NCI-H82 (cell line): ENCODE measurements at regions not wholly inside any gene's neighbourhood (a gene's known extent, or its start where the extent isn't known, plus 50 kb on each side); places are given as distances from the start of the nearest gene placed in this dataset.
A peak's percentile ranks its signal among the peaks of the same experiment; 100 is the strongest.

Source experiments
- DNase-seq: peaks from one replicate; lab custom pipeline; 2025; lab: John Stamatoyannopoulos, UW

DNA sequence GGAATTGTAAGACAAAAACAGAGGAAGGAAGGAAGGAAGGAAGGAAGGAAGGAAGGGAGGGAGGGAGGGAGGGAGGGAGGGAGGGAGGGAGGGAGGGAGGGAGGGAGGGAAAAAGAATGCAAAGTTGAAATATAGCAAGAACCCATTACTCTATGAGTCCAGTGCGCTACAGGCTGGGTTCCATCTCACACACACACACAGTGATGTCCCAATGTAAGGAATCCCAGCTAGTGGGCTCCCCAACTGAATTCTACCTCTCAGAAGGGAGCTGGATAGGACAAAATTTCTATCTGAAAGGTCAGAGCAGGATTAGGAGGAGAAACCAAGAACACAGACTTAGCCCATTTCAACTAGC is 173.4 kb downstream of the DAD1 start:
- no peak for DNase-seq

DNA sequence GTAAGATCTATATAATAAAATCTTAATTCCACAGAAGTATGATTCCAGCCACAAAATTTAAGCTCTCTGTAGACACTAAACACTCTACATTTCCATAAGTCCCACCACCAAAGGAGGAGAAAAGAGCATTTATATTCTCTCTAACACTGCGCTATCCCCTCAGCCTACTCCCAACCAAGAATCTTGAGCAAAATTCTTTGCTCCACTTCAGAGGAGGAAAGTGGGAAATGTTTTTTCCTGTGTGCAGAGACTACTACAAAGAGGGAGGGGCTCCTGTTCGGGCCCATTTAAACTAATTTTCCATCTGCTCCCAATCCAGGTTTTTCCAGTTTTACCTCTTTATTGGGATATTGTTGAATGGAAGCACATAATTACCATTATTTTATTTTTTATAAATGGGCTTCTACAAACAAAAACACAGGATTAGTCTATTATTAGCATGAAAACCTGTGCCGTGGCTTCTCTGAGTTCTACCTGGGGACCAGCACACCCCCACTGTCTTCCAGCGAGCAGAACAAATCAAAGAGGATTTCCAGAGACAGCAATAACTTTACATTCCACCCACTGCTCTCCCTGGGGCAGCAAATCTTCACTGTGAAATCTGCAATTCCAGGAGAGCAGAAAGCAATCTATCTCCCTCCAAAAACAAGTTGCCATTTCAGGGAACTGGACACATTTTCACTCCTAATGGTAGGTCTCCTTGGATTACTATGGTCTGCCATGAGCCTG is 174.0 kb downstream of the DAD1 start:
- DNase-seq = no peak

DNA sequence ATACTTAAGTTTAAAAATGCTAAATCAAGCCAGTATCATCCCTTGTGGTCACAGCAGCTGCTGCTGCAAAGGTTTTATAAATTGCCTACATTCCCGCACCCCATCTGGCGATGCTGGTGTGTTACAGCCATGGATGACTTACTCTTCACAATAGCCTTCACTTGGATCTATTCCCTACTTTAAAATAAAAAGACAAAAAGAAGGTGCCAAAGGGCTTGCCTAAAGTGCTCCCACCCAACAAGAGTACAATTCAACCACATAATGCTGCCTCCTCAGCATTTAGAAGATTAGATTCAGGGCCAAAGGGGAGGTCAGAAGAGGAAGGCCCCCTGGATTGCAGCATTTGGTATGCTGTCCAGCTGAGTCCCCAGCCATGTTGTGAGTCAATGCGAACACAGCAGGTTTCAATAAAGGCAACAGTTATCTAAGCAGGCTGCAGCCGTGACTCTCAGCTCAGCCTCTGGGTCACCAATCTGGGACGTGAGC is 176.1 kb downstream of the DAD1 start:
- no peak for DNase-seq

DNA sequence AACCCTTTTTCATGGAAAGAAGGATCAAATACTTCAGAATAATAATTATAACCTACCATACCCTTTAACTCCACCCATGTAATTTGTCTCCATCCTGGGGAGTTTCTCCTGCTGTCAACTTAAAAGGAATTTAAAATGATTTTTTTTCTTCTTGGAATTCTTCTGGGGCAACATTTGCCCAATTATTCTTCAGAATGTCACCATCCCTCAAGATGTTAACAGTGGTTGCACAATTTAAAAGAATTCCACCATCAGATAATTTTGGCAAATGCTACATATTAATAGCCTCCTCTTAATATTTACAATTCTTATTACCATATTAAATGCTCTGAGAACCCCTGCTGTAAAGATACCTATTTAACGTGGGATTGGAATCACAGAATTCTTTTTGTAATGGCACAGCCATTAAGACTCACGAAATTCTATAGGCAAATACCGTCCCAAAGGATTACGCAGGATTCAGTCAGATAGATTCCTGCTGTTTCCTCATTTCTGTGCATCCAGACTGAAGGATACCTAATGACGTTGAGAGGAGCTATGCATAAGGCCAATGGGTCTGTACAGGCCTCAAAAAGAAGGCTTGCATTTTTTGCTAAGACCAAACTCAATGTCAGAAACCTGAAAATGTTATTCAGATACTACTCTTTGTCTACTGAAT is 177.5 kb downstream of the DAD1 start:
- DNase-seq = no peak

DNA sequence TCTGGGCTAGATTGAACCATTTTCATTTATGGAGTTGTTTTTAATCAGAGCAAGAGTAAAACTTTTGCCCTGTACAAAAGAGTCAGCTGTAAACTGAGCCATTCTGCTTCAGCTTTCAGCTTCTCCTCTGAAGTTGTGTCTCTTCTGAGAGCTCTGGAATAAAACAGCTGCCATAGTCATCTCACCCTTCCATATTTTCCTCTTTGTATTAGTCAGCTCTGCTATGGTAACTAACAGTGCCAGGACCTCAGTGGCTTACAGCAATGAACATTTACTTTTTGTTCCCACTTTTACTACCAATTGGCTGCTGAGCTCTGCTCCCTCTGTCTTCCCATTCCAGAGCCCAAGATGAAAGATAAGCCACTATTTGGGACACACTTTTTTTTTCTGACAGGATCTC is 178.5 kb downstream of the DAD1 start:
- DNase-seq = no peak

DNA sequence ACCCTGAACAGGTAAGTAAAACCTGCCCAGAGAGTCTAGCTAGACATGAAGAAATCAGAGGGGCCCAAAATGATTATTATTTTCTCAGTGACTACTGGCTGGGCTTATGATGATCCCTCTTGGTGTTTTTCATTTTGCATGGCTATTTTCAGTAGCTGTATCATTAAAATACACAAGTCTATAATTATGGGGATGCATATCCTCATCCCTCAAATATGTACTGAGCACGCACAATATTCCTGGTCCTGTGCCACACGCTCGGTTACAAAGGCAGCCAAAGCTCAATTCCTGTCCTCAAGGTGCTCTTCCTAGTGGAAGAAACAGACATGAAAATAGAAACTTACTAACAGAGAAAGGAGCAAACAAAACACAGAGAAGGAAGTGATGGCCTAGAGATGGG is 180.0 kb downstream of the DAD1 start:
- no peak for DNase-seq

DNA sequence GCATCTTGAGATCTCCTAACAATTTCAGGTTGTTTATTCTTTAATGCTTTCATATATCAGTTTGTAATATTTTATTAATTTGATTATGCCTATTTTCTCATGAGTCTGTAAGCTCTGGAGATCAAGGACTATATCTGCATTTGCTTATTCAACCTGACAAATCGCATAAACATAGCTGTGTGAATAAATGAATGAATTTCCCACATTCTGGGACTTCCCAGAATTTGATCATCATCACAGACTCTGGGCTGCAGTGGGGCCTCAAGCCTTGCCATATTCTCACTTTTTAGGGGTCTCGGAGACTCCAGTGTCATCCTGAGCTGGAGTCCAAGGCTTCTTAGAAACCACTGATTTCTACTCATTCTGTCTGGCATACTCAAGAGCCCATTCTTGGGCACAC is 180.5 kb downstream of the DAD1 start:
- no peak for DNase-seq

DNA sequence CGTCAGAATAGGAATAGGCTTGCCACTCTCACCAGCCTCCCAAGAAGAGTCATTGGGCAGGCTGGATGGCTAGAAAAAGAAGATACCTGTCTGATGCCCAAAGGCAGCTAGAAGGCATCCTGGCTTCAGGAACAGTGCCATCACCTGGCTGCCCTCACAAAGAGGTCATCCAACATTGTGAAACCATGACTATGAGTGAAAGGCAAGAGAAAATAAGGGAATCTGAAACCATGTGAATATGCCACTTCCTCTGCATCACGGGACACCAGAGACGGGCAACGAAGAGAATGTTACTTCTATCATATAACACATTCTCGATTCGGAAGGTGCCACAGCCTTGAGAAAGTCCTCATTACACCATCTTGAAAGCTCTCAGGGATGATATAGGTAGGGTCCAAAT is 182.0 kb downstream of the DAD1 start:
- DNase-seq = no peak

DNA sequence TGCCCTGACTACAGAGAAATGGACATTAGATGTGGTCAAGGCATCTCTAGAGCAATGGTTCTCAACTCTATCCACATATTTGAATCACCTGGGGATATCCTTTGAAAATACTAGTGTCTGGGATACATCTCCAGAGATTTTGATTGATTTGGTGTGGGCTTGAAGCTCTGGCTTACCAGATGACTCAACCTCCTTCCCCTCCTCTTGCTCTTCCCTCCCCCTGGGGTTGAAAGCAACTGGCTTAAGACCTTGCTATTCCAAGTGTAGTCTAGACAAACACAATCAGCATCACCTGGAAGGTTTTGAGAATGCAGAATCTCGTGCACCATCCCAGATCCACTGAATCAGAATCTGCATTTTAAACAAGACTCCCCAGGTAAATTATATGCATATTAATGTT is 183.8 kb downstream of the DAD1 start:
- no peak for DNase-seq

DNA sequence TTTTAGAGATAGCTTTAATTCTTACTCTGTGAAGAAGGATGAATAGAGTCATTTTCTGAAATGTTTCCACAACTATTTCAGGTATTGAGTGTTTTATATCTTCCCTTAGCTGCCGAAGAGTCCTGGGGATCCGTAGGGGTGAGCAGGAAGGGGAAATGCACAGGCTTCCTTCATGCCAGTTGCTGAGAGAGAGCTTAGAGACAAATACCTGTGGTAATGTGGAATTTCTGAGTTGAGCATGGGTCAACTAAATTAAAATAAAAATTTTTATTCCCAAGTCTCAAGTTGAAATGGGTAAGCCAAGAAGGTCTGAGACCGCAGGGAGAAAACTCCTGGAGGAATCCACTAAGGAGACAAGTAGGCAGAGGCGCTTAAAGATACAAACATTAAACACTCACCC is 185.7 kb downstream of the DAD1 start:
- no peak for DNase-seq

DNA sequence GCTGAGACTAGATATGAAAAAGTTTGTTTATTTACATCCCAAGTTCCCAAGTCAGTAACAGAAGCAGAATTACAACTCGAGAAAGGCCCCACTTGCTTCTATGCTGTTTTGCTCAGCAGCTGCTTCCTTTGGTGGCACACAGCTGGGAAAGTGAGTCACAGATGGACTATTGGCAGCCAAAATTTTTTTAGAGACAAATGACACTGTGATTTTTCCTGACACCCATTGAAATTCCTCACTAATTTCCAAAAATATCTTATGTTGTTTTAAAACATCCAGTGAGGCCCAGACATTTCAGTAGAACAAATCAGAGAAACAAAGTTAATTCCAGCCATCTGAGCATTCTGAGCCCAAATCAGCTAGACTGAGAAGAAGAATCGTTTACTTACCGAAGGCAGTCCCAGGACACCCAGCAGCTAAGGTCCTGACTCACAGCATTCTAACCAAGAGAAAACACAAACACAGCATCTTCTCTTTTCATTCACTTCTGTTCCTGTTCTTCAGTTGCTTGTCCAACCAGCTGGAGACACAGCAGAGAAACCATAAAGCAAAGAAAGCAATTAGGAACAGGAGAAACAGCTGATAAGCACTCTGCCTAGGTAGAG is 188.3 kb downstream of the DAD1 start:
- no peak for DNase-seq

DNA sequence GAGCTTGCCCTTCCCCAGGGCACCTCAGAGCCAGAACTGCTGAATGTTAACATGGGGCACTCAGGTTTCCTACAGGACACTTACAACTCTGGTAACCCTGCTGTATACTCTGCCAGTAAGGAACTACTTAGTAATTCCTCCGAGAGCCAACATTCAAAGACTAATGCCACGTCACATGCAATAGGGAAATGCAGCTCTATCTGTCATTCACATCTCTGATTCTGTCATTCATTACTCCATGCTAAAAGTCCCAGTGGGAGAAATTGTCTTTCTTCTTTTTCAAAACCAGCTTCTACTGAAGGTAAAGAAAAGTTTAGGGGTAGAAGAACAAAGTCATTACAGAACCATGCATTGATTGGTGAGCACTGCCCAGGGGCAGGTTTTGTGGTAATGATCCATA is 189.2 kb downstream of the DAD1 start:
- no peak for DNase-seq

DNA sequence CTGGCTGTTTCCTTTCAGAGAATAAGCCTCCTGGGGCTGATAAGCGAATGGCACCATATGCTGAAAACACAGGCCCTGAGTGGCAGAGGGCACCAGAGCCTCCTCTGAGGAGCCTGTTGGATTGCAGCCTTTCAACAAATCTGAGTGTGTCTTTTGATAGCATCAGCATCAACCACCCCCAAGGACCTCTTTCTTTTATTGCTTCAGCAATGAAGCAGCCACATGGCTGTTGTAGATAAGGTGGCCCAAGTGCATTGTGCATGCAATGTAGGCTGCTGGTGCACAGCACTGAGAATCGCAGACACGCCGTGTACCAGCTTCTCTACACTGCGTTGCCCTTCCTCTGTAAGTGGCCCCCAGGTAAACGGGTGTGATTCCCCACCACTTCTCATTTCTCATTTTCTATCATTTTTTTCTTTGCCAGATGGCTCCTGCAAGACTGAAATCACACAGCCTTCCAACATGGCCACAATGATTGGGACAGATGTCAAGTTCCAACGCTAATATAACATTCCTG is 191.7 kb downstream of the DAD1 start:
- DNase-seq = no peak

DNA sequence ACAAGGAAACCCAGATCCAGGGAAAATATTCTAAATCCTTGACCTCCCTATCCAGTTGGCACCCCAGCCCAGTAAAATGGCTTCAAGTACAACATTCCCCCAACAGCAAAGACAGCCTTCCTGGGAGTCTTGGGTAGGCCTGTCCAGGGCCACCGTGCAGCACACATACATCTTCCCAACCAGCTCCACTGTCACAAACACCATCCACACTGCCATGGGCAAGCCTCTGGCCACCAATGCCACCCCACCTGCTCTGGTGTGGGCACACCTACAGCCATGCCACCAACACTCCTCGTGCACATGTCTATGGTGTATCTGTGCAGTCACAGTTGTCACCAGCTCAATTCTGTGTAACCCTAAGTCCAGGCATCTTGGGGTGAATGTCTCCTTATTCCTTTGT is 193.2 kb downstream of the DAD1 start:
- DNase-seq = no peak

DNA sequence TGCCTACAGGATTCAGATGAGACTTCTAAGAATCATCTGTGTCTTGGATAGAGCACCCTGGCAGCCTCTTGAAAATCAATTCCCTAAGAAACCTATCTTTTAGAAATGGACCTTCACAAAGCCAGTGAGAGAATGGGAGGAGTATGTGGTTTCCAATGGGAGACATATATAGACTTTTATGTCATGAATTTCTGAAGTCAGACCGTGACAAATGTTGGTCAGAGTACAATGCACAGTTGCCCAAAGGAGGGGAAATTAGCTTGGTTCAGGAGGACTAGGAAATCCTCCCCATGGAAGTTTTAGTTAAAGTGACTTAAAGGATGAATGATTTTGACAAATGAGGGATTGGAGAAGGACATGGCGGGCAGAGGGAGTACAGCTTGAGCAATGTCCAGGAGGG is 194.4 kb downstream of the DAD1 start:
- DNase-seq = no peak

DNA sequence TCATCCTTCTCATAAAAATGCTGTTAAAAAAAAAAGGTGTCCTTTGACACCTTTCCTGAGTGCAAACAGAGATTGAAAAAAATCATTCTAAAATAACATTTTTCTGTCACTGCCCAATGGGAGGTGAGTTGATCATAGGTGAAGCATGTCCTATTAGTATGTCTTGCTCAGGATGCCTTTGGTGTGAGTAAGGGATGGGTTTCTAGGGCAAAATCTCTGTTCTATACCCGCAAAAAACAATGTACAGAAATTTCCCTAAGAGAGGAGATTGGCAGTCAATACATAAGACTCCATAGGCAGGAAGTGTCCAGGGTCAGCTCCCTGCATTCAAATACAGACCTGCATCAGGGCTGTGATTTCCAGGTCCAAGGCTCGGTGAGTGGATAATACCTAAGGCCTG is 195.2 kb downstream of the DAD1 start:
- no peak for DNase-seq

DNA sequence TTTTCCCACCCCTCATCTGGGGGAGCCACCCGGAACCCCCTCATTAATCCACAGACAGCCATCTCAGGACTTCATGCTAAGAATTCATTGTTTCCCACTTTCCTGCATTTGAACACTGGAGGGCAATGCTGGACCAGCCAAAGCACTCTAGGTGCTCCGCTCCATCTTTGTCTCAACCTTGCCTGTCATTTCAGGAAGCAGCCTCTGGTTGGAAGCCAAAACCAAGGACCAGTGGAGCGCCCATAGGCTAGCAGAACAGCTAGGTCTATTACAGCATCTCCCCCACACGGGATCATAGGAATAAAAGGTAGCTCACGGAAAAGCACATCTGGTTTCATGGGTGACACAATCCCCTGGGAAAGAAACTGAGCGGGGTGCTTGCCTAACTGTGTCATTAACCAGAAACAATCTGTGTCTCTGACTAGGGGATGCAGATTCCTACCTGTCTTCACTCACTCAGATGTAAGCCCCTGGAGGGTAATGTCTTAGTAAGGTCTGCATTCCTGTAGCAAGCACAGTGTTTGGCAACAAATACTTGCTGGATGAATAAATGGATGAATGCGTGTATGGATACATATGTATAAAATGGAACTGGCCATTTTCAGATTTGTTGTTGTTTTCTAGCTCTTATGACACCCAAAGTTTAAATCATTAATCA is 197.0 kb downstream of the DAD1 start:
- DNase-seq = peak; percentile 72

DNA sequence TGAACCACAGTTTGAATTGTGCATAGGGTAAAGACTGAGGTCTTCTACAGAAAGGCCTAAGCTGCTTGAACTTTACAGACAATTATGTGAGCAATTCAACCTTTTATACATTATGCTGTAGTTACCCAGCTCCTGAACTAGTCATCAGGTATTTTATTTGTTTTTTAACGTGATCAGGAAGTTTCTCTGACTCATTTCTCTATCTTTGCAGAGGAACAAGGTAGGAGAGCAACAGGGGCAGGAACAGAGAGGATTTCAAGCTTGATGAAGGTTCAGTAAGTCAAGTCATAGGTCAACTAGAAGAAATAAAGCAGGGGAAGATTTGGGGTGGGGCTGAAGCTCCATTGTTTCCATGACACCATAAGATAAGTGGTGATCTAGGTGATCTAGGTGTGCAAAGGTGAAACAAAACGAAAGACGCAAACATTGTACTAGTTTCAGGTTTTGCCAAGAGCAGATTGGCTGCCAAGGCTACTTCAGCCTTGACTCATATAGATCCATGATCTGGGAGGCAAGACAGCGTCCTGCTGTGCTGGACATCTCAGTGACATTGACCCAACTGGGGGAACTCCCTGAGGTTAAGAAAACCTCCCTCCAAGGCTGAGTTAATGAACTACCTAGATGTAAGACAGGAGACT is 198.1 kb downstream of the DAD1 start:
- DNase-seq = no peak

DNA sequence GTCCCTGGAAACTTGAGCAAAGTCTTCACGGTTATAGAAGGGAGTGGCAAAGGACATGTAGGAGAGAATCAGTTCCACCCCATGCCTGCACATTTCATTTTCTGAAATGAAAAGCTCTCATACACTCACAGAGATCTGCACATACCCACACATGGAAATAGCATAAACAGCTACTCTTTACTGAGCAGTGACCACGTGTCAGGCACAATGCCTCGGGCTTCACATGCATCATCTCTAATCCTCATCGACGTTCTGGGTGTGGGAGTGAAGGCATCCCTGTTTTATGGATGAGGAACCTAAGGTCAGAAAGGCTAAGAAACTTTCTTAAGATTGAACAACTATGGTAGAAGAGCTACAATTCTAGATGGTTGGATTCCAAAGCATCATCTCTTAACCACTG is 198.8 kb downstream of the DAD1 start:
- DNase-seq = no peak

DNA sequence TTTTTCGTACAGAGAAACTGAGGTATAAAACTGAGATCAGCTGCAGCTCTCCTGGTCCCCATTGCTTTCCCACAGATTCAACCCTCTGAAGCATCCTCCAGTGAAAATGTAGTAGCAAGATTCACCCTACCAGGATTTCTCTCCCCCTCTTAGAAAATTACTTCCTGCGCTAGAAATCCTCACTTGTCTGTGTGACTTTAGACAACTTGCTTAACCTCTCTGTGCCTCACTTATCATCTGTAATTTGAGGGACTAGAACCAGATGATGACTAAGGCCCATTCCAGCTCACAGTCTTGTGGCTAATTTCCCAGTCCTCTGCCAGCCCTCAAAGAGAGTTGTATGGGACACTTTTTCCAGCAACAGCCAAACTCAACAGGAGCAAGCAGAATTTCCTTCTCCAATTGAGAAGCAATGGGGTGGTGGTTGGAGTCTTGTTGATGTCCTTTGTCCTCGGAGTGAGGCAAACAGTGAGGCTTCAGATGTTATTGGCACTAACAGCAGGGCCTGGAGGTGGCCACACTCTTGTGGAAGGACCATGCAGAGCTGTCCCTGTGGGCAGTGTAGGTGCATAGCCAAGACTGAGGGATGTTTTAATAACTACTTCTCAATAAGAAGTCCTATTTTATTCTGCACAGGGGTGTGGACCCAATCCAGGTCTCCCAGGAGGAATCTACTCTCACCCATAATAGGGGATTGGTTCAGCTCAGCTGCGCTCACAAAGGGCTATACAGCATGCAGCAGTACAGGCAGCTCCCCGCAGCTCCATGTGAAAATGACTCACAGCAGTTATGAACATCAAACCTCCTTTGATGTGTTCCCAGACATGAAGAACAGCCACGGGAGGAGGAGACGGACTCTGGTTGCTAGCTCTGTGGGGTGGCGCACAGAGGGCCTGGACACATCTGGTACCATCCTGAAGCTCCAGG is 200.1 kb downstream of the DAD1 start:
- DNase-seq = no peak

DNA sequence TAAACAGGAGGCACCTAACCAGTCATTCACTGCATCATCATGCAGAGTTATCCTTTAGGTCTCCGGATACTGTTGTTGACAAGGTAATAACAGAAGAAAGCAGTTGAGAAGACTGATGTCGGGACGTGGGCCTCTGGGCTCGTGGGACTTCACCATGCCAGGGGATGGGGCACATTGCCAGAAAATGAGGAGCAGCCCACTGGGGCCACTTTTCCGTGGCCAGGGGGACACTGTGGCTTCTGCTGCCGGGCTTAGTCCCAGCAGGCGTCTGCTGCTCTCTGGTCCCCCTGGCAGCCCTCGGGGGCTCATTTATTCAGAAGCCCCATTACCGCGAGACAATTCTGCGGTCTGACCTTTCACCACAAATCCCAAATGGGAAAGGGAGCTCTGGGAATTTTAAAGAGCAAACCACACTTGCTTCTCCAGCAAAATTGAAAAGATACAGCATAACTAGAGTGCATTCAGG is 201.2 kb downstream of the DAD1 start:
- no peak for DNase-seq
